ENCODE measurements at regions not wholly inside any gene's neighbourhood (a gene's known extent, or its start where the extent isn't known, plus 50 kb on each side); places are given as distances from the start of the nearest gene placed in this dataset.

GRCh38 chr2:156003780-156004179 lies 328.7 kb downstream of the NR4A2 start:
- Histone ChIP-seq H3K4me1 (no peaks in the 10 kb centered on the region), H3K36me3 (no peaks in the 10 kb centered on the region), H3K4me3 (no peak overlapping the region), H3K27ac (no peak overlapping the region), H3K27me3 (no peaks in the 10 kb centered on the region), H3K9me3 (no peaks in the 10 kb centered on the region)
- no peak for DNase-seq
- TF ChIP-seq, protein P1, sequence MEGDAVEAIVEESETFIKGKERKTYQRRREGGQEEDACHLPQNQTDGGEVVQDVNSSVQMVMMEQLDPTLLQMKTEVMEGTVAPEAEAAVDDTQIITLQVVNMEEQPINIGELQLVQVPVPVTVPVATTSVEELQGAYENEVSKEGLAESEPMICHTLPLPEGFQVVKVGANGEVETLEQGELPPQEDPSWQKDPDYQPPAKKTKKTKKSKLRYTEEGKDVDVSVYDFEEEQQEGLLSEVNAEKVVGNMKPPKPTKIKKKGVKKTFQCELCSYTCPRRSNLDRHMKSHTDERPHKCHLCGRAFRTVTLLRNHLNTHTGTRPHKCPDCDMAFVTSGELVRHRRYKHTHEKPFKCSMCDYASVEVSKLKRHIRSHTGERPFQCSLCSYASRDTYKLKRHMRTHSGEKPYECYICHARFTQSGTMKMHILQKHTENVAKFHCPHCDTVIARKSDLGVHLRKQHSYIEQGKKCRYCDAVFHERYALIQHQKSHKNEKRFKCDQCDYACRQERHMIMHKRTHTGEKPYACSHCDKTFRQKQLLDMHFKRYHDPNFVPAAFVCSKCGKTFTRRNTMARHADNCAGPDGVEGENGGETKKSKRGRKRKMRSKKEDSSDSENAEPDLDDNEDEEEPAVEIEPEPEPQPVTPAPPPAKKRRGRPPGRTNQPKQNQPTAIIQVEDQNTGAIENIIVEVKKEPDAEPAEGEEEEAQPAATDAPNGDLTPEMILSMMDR (IDR thresholded peaks at IDR 0.05) = no peak
- TF ChIP-seq POLR2A (IDR thresholded peaks at IDR 0.05) (no peak), EP300 (IDR thresholded peaks at IDR 0.05) (no peak), POLR2AphosphoS5 (IDR thresholded peaks at IDR 0.05) (no peak)
- ATAC-seq (ENCODE audit: low FRiP score in 2 of 2) = no peak
- WGBS, 2 donors = 84 to 90% methylated on average over 4 of the region's 4 CpGs

DNA sequence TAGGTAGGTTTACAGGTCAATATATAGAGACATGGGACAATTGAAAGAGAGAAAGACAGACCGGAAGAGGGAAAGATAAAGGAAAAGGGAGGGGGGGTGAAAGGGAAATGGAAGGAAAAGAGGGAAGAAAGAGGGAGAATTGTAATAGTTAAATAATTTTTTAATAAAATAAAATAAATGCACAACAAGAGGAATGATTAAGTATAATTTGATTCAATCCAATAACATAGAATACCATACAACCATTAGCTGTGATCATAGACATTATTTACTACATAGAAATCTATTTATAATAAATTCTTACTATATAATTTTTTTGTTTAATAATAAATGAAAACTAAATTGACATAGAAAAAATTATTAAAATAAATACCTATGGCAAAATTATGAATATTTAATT lies 330.7 kb downstream of the NR4A2 start:
- Histone ChIP-seq H3K27ac (no peak overlapping the region), H3K4me3 (no peak overlapping the region), H3K4me1 (no peaks in the 10 kb centered on the region), H3K9me3 (no peaks in the 10 kb centered on the region), H3K36me3 (no peaks in the 10 kb centered on the region), H3K27me3 (no peaks in the 10 kb centered on the region)
- 91 to 97% methylated on average over 1 of the region's 1 CpG for WGBS, 2 donors
- no peak for TF ChIP-seq POLR2A (IDR thresholded peaks at IDR 0.05)
- no peak for ATAC-seq (ENCODE audit: low FRiP score in 2 of 2)
- no peak for DNase-seq

GRCh38 chr2:155997538-155997937 lies 335.0 kb downstream of the NR4A2 start:
- Histone ChIP-seq H3K9me3 (no peaks in the 10 kb centered on the region), H3K4me3 (no peak overlapping the region), H3K27me3 (no peaks in the 10 kb centered on the region), H3K27ac (no peak overlapping the region), H3K4me1 (no peaks in the 10 kb centered on the region), H3K36me3 (no peaks in the 10 kb centered on the region)
- WGBS, 2 donors = 79 to 81% methylated on average over 2 of the region's 2 CpGs
- DNase-seq = no peak
- ATAC-seq (ENCODE audit: low FRiP score in 2 of 2) = no peak
- TF ChIP-seq, protein P1 (IDR thresholded peaks at IDR 0.05) = no peak
- TF ChIP-seq POLR2AphosphoS5 (IDR thresholded peaks at IDR 0.05) (no peak), POLR2A (IDR thresholded peaks at IDR 0.05) (no peak), EP300 (IDR thresholded peaks at IDR 0.05) (no peak)

- H3K4me3 ChIP-seq = no peak overlapping the region
- TF ChIP-seq POLR2A (IDR thresholded peaks at IDR 0.05) (no peak), POLR2AphosphoS5 (IDR thresholded peaks at IDR 0.05) (no peak), EP300 (IDR thresholded peaks at IDR 0.05) (no peak)
- TF ChIP-seq, protein P1 (IDR thresholded peaks at IDR 0.05) = no peak
- no peaks in the 10 kb centered on the region for H3K4me1 ChIP-seq
- no peak overlapping the region for H3K27ac ChIP-seq
- WGBS, 2 donors = 60 to 81% methylated on average over 1 of the region's 1 CpG
- H3K36me3 ChIP-seq = no peaks in the 10 kb centered on the region
- H3K9me3 ChIP-seq = no peaks in the 10 kb centered on the region
- DNase-seq (no peak), ATAC-seq (ENCODE audit: low FRiP score in 2 of 2) (no peak)
- H3K27me3 ChIP-seq = no peaks in the 10 kb centered on the region
Measured at GRCh38 chr2:155994315-155994714, 338.2 kb downstream of the NR4A2 start.

- no peaks in the 10 kb centered on the region for H3K36me3 ChIP-seq
- H3K27ac ChIP-seq = no peak overlapping the region
- H3K4me1 ChIP-seq = no peaks in the 10 kb centered on the region
- no peaks in the 10 kb centered on the region for H3K27me3 ChIP-seq
- no peak for ATAC-seq (ENCODE audit: low FRiP score in 2 of 2)
- H3K4me3 ChIP-seq = no peak overlapping the region
- no peak for DNase-seq
- 77 to 93% methylated on average over 1 of the region's 1 CpG for WGBS, 2 donors
- H3K9me3 ChIP-seq = no peaks in the 10 kb centered on the region
- TF ChIP-seq, protein P1 (IDR thresholded peaks at IDR 0.05) = no peak
- TF ChIP-seq POLR2A (IDR thresholded peaks at IDR 0.05) = no peak
- TF ChIP-seq POLR2AphosphoS5 (IDR thresholded peaks at IDR 0.05) = no peak
- TF ChIP-seq EP300 (IDR thresholded peaks at IDR 0.05) = no peak
Measured at GRCh38 chr2:155983845-155984244, 348.7 kb downstream of the NR4A2 start.
